A549 (cell line): ENCODE measurements at regions not wholly inside any gene's neighbourhood (a gene's known extent, or its start where the extent isn't known, plus 50 kb on each side); places are given as distances from the start of the nearest gene placed in this dataset.

Experiments
- POLR2A ChIP-seq: IDR thresholded peaks from 2 replicates; pipeline ENCODE4 v1.6.1; 2012; ENCODE audit warnings: mild to moderate bottlenecking, low read length
- TF ChIP-seq, protein P1 (sequence below): fragments of >200 bp; sonication (Bioruptor Twin); formaldehyde crosslinking; IDR thresholded peaks from 3 replicates; pipeline ENCODE4 v1.5.1; 2016

- TF ChIP-seq, protein P1, sequence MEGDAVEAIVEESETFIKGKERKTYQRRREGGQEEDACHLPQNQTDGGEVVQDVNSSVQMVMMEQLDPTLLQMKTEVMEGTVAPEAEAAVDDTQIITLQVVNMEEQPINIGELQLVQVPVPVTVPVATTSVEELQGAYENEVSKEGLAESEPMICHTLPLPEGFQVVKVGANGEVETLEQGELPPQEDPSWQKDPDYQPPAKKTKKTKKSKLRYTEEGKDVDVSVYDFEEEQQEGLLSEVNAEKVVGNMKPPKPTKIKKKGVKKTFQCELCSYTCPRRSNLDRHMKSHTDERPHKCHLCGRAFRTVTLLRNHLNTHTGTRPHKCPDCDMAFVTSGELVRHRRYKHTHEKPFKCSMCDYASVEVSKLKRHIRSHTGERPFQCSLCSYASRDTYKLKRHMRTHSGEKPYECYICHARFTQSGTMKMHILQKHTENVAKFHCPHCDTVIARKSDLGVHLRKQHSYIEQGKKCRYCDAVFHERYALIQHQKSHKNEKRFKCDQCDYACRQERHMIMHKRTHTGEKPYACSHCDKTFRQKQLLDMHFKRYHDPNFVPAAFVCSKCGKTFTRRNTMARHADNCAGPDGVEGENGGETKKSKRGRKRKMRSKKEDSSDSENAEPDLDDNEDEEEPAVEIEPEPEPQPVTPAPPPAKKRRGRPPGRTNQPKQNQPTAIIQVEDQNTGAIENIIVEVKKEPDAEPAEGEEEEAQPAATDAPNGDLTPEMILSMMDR, result no peak
- no peak for TF ChIP-seq POLR2A
Measured at GRCh38 chr18:40233931-40234616, 1721.0 kb upstream of the PIK3C3 start.
